Ovary (tissue), 3 donors: ENCODE measurements at regions not wholly inside any gene's neighbourhood (a gene's known extent, or its start where the extent isn't known, plus 50 kb on each side); places are given as distances from the start of the nearest gene placed in this dataset.

ENCODE experiments used
- CTCF ChIP-seq, 3 donors: fragments of 450-650 bp in 2 of 3; fragments of 200-600 bp in 1 of 3; IDR thresholded peaks; one replicate each; pipeline versions ENCODE4 v1.5.1 to v1.8.0; 2016 to 2022; ENCODE audit warnings: antibody characterized with exemption in 3 of 3, mild to moderate bottlenecking in 1 of 3
- EP300 ChIP-seq: sonication (generic); formaldehyde crosslinking; IDR thresholded peaks from one replicate; pipeline ENCODE4 v1.6.1; 2017; ENCODE audit warnings: antibody characterized with exemption
- donor health status: DM: no; HTN: no; CAD: no.

DNA sequence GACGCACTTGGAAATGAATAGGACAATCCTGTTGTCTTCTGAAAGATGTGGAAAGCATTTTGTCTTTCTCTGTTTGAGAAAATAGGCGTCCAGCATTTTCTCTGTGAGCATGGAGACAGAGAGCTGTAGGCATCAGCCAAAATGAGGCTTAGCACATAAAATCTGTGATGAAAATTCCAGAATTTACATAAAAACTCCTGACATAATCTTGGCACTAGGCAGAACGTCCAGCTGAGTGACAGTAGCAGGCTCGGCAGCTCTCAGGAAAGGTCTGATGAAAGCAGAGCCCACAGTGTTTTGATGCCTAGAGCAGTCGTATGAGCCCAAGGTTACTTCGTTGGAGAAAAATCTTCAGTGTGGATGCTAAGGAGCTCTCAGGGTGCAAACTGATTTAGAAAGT is 543.3 kb upstream of the MAP3K7 start:
- TF ChIP-seq CTCF (IDR thresholded peaks at IDR 0.05) (no peak), EP300 (no peak)
